Mesenchymal stem cell (in vitro differentiated cells and primary cell): ENCODE measurements at regions not wholly inside any gene's neighbourhood (a gene's known extent, or its start where the extent isn't known, plus 50 kb on each side); places are given as distances from the start of the nearest gene placed in this dataset.
A peak's percentile ranks its signal among the peaks of the same experiment; 100 is the strongest.

ENCODE experiments used
- DNase-seq: peaks from one replicate; pipeline ENCODE4 v3.0.0-alpha.2; 2013
- H2AFZ ChIP-seq: one replicate; pipeline ENCODE4 v1.6.1; 2013; ENCODE audit warnings: low read depth, mild to moderate bottlenecking, control low read depth, inconsistent platforms, low read length, moderate library complexity
- H2AK5ac ChIP-seq: 2 replicates; pipeline ENCODE4 v1.6.1; 2013; ENCODE audit warnings: low read length, moderate library complexity, mild to moderate bottlenecking, inconsistent platforms; ENCODE audit not compliant: severe bottlenecking
- H2BK120ac ChIP-seq: one replicate; pipeline ENCODE4 v1.6.1; 2013; ENCODE audit warnings: low read depth, mild to moderate bottlenecking, inconsistent platforms, low read length, moderate library complexity
- H2BK12ac ChIP-seq, 2 experiments: one replicate each; pipeline ENCODE4 v1.6.1; 2013; ENCODE audit warnings: inconsistent platforms in 2 of 2, low read length in 2 of 2, mild to moderate bottlenecking in 2 of 2, moderate library complexity in 2 of 2, control low read depth in 1 of 2
- H2BK15ac ChIP-seq: one replicate; pipeline ENCODE4 v1.6.1; 2013; ENCODE audit warnings: mild to moderate bottlenecking, low read depth, inconsistent platforms; ENCODE audit not compliant: poor library complexity, severe bottlenecking
- H2BK5ac ChIP-seq: 2 replicates; pipeline ENCODE4 v1.6.1; 2013; ENCODE audit warnings: low read depth, mild to moderate bottlenecking, low read length, control low read depth, inconsistent platforms; ENCODE audit not compliant: poor library complexity, severe bottlenecking
- H3K14ac ChIP-seq, 2 experiments: one replicate each; pipeline ENCODE4 v1.6.1; 2013; ENCODE audit warnings: inconsistent platforms in 2 of 2, low read length in 2 of 2, control low read depth in 1 of 2, mild to moderate bottlenecking in 1 of 2, moderate library complexity in 1 of 2
- H3K18ac ChIP-seq, 2 experiments: one replicate each; pipeline ENCODE4 v1.6.1; 2013; ENCODE audit warnings: inconsistent platforms in 2 of 2, low read length in 2 of 2, control low read depth in 1 of 2, low read depth in 1 of 2, mild to moderate bottlenecking in 1 of 2
- H3K23ac ChIP-seq, 2 experiments: one replicate each; pipeline ENCODE4 v1.6.1; 2013; ENCODE audit warnings: inconsistent platforms in 2 of 2, low read length in 2 of 2, mild to moderate bottlenecking in 2 of 2, moderate library complexity in 2 of 2, control low read depth in 1 of 2
- H3K27ac ChIP-seq: 2 replicates; pipeline ENCODE4 v1.5.1; 2013; ENCODE audit warnings: mild to moderate bottlenecking, moderate library complexity, low read length, control low read depth, inconsistent platforms; ENCODE audit not compliant: poor library complexity, severe bottlenecking
- H3K27me3 ChIP-seq, 2 experiments: 2 replicates each; pipeline versions ENCODE4 v1.6.1 to v1.7.0; 2013; ENCODE audit warnings: low read length in 2 of 2, mild to moderate bottlenecking in 2 of 2, moderate library complexity in 2 of 2, control low read depth in 1 of 2, inconsistent platforms in 1 of 2; ENCODE audit not compliant: control insufficient read depth in 1 of 2, insufficient read depth in 1 of 2
- H3K36me3 ChIP-seq, 2 experiments: 2 replicates each; pipeline versions ENCODE4 v1.6.1 to v1.7.0; 2013; ENCODE audit warnings: low read length in 2 of 2, control low read depth in 1 of 2, inconsistent platforms in 1 of 2, low read depth in 1 of 2, mild to moderate bottlenecking in 1 of 2; ENCODE audit not compliant: insufficient read depth in 2 of 2, control insufficient read depth in 1 of 2
- H3K4ac ChIP-seq, 2 experiments: one replicate each; pipeline ENCODE4 v1.6.1; 2013; ENCODE audit warnings: inconsistent platforms in 2 of 2, low read length in 2 of 2, mild to moderate bottlenecking in 2 of 2, moderate library complexity in 2 of 2, control low read depth in 1 of 2, low read depth in 1 of 2
- H3K4me1 ChIP-seq: 2 replicates; pipeline ENCODE4 v1.6.1; 2013; ENCODE audit warnings: low read depth, low read length, control low read depth; ENCODE audit not compliant: control insufficient read depth, insufficient read depth
- H3K4me2 ChIP-seq: 2 replicates; pipeline ENCODE4 v1.6.1; 2013; ENCODE audit warnings: low read length, mild to moderate bottlenecking, inconsistent platforms; ENCODE audit not compliant: poor library complexity, severe bottlenecking
- H3K4me3 ChIP-seq, 2 experiments: 2 replicates each; pipeline versions ENCODE4 v1.5.1 to v1.7.0; 2013; ENCODE audit warnings: low read length in 2 of 2, mild to moderate bottlenecking in 2 of 2, control low read depth in 1 of 2, low read depth in 1 of 2; ENCODE audit not compliant: insufficient read depth in 1 of 2
- H3K79me1 ChIP-seq: replicated peaks from 2 replicates; pipeline ENCODE4 v1.6.1; 2013; ENCODE audit warnings: mild to moderate bottlenecking, control low read depth, low read length, inconsistent platforms; ENCODE audit not compliant: poor library complexity, severe bottlenecking
- H3K9ac ChIP-seq: 2 replicates; pipeline ENCODE4 v1.7.0; 2013; ENCODE audit warnings: mild to moderate bottlenecking, low read length, moderate library complexity
- H3K9me3 ChIP-seq: 2 replicates; pipeline ENCODE4 v1.7.0; 2013; ENCODE audit warnings: mild to moderate bottlenecking, low read length; ENCODE audit not compliant: control insufficient read depth
- H4K8ac ChIP-seq: one replicate; pipeline ENCODE4 v1.6.1; 2013; ENCODE audit warnings: inconsistent platforms, mild to moderate bottlenecking, low read length, moderate library complexity
- H4K91ac ChIP-seq: one replicate; pipeline ENCODE4 v1.6.1; 2013; ENCODE audit warnings: mild to moderate bottlenecking, low read length, inconsistent platforms
- WGBS: methylation state at CpG from one replicate; pipeline ENCODE4 v1.1.7; 2013; ENCODE audit warnings: mixed read lengths; 5-methylcytosine and 5-hydroxymethylcytosine counted together

DNA sequence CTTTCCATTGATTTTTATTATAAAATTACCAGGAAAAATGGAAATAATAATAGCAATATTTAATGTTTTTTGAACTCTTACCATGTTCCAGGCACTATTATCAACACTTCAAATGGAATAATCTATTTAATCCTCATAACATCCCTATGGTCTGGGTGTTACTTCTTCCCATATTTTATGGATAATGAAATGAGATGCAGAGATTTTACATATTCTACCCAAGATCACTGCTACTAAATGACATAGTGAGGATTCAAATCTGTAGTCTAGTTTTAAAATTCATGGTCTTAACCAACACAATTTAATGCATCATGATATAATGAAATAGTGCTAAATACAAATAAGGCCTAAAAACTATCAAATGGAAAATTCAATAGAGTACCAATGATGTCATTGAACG is 70.4 kb upstream of the COL3A1 start:
- Histone ChIP-seq H3K14ac (no peak overlapping the region), H3K27me3 (no peaks in the 10 kb centered on the region), H2BK120ac (no peak overlapping the region), H3K4me1 (no peaks in the 10 kb centered on the region), H2AFZ (no peak overlapping the region), H3K18ac (no peak overlapping the region), H3K9ac (no peak overlapping the region), H3K27ac (no peak overlapping the region), H2BK12ac (no peak overlapping the region), H2AK5ac (no peak overlapping the region), H3K9me3 (no peaks in the 10 kb centered on the region), H3K4me2 (no peak overlapping the region), H3K79me1 (no peaks in the 10 kb centered on the region), H3K4ac (no peak overlapping the region), H3K4me3 (no peak overlapping the region), H2BK15ac (no peak overlapping the region), H2BK5ac (no peak overlapping the region), H4K8ac (no peak overlapping the region), H4K91ac (no peak overlapping the region), H3K23ac (no peak overlapping the region), H3K36me3 (no peaks in the 10 kb centered on the region)
- WGBS = 100% methylated on average over 1 of the region's 1 CpG
- DNase-seq = no peak

DNA sequence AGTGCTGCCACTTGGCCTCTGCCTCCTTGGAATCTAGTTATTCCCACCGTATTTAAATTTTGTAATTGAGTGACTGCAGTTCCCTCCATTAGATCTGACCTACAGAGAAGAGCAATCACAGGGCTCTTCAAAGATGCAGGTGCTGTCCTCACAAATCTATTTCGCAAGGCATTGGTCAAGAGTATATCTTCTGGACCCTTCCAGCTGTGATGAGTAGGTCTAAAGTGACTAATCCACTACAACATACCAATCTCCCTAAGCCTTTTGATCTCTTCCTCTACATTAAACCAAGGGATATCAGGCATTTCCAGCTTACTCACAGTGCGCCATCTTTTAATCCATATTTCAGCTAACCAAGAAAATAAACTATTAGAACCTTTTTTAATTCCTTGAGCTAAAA is 65.1 kb upstream of the COL3A1 start:
- Histone ChIP-seq H2BK15ac (no peak overlapping the region), H3K9me3 (no peaks in the 10 kb centered on the region), H3K14ac (no peak overlapping the region), H3K23ac (no peak overlapping the region), H2BK12ac (peak overlapping the region in 1 of 2 experiments; percentile 9), H3K18ac (no peak overlapping the region), H3K4me3 (no peak overlapping the region), H4K91ac (no peak overlapping the region), H3K9ac (no peak overlapping the region), H3K27me3 (no peaks in the 10 kb centered on the region), H3K36me3 (no peaks in the 10 kb centered on the region), H2AK5ac (no peak overlapping the region), H3K4me2 (no peak overlapping the region), H3K4me1 (no peaks in the 10 kb centered on the region), H4K8ac (no peak overlapping the region), H2BK5ac (no peak overlapping the region), H3K79me1 (no peaks in the 10 kb centered on the region), H3K4ac (no peak overlapping the region), H2AFZ (no peak overlapping the region), H2BK120ac (no peak overlapping the region), H3K27ac (no peak overlapping the region)
- peak; percentile 29 for DNase-seq
- 97% methylated on average over 3 of the region's 3 CpGs for whole genome bisulfite sequencing

DNA sequence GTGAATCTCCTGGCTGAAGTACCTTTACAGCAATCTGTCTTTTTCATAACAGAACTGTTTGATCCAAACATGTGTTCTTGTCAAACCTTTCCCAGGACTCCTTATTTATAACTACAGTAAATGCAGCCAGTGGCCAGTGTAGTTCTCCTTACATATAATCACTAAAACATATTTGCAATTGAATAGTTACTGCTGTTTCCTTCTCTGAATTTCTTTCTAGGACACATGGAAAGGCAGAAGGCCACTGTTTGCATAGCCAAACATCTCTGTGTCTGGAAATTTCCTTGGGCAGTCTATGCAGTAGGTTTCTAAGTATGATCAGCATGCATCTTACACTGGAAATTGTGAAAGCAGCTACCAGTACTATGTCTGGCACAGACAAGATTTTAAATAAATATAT is 57.4 kb upstream of the COL3A1 start:
- Histone ChIP-seq H2BK120ac (no peak overlapping the region), H3K18ac (no peak overlapping the region), H3K4me1 (no peaks in the 10 kb centered on the region), H2BK12ac (no peak overlapping the region), H2BK5ac (no peak overlapping the region), H2AK5ac (no peak overlapping the region), H2BK15ac (no peak overlapping the region), H3K9ac (no peak overlapping the region), H4K8ac (no peak overlapping the region), H4K91ac (no peak overlapping the region), H3K4me2 (no peak overlapping the region), H3K4me3 (no peak overlapping the region), H3K14ac (no peak overlapping the region), H3K4ac (no peak overlapping the region), H3K79me1 (no peaks in the 10 kb centered on the region), H3K23ac (no peak overlapping the region), H3K27ac (no peak overlapping the region), H3K27me3 (no peaks in the 10 kb centered on the region), H2AFZ (no peak overlapping the region), H3K36me3 (no peaks in the 10 kb centered on the region), H3K9me3 (no peaks in the 10 kb centered on the region)
- no peak for DNase-seq

DNA sequence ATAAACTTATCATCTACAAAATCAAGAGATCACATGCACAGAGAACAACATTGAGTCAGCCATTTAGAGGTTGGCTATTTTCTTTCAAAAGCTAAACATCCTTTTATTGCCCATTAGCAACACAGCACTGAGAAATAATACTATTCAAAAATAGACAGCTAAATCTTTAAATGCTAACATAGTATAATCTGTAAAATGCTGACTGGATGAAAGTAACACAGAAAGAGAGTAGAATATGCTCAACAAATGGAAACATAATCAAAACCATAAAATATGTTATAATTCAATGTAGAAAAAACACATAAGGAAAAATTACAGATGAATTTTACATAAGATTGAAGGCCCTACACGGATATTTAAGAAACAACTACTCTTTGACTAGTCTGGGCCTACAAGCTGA is 56.5 kb upstream of the COL3A1 start:
- no peak overlapping the region for H2BK12ac ChIP-seq
- 100% methylated on average over 1 of the region's 1 CpG for WGBS

More for the DNA sequence above, 56.5 kb upstream of the COL3A1 start:
- no peak for DNase-seq
- Histone ChIP-seq H3K27ac (no peak overlapping the region), H3K9me3 (no peaks in the 10 kb centered on the region), H3K18ac (no peak overlapping the region), H3K14ac (no peak overlapping the region), H3K4ac (no peak overlapping the region), H3K27me3 (no peaks in the 10 kb centered on the region), H3K36me3 (no peaks in the 10 kb centered on the region), H3K4me1 (no peaks in the 10 kb centered on the region), H4K91ac (no peak overlapping the region), H3K4me2 (no peak overlapping the region), H3K23ac (no peak overlapping the region), H2BK15ac (no peak overlapping the region), H2AK5ac (no peak overlapping the region), H3K79me1 (no peaks in the 10 kb centered on the region), H3K9ac (no peak overlapping the region), H3K4me3 (no peak overlapping the region), H2BK120ac (no peak overlapping the region), H4K8ac (no peak overlapping the region), H2AFZ (no peak overlapping the region), H2BK5ac (no peak overlapping the region)
